NCI-H2196 treated with DMSO at 0.1 percent for 48 hours (cell line): ENCODE measurements at regions not wholly inside any gene's neighbourhood (a gene's known extent, or its start where the extent isn't known, plus 50 kb on each side); places are given as distances from the start of the nearest gene placed in this dataset.

Experiments used
- DNase-seq: peaks from one replicate; lab custom pipeline; 2025; ENCODE audit not compliant: unreplicated experiment; lab: John Stamatoyannopoulos, UW

DNA sequence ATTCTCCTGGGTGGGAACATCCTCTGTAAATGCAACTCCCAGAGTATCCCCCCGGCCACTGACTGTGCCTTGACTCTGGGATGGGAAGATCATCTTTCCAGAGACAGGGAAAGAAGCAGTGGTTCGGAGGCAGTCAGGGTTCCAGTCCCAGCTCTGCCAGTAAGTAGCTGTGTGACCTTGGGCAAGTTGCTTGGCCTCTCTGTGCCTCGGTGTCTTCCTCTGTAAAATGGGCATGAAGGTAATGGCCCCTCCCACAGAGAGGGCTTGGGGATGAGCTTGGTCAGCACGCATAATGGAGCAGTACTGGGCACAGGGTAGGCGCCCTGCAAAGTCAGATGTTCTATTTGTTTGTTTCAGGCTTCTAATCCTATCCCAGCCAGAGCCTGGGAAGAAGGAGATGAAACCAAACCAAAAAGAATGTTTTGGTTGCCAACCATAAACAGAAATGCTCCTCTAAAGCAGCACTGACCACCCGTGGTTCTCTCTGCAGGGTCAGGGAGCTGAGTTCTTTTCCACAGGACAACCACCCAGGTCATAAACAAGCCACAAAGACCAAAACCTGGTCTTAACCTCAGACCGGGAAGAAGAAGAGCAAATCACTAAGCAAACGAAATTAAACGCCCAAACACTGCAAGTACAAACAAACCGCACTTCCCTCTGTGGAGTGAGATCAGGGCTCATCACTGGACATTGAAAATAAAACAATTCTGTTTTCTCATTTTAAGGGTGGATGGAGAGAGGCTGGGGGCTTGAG is 381.0 kb upstream of the SULF2 start:
- DNase-seq, result peak; percentile 13

DNA sequence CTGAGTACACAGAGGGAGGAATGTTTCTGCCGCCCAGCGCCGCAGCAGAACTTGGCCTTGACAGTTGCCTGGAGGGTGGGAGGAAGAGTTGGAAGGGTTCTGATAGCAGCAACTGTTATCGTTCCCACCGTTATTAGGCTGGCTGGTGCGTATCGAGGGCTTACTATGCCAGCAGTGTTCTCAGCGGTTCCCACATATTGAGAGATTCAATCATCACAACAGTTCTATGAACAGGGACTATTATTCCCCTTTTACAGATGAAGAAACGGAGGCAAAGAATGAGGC is 380.1 kb upstream of the SULF2 start:
- no peak for DNase-seq

DNA sequence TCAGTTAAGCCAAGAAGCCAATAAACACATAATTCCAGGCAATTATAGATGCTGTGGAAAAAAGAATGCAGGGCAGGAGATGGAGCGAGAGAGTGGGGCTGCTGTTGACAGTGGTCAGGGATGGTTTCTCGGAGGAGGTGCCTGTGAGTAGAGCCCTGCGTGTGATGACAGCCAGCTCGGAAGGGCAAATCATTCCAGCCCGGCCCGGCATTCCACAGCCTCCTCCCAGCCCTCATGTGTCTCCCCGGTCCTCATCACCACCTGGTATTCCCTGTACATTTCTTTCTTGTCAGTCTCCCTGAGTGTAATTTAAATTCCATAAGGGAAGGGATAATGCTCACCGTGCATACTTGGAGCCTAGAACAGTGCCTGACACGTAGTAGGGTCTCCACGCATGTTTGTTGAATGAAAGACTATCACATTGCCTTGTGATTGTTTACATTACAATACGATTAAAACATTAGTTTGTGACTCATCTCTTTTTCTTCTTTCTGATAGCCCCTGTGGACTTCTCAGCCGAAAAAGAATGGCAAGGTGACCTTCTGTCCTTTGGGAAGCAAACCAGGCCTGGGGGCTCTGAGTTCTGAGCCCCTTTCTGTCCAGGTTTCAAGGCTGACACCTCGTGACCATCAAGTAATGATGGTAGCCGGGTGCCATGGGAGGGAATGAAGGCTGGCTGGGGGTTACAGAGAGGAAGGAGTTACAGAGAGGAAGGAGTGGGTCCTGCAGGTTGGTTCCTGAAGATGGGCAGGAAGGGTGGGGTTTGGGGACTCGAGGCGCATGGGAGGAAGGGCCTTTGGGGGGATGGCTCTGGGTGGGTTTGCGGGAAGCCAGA is 379.5 kb upstream of the SULF2 start:
- DNase-seq, result no peak

DNA sequence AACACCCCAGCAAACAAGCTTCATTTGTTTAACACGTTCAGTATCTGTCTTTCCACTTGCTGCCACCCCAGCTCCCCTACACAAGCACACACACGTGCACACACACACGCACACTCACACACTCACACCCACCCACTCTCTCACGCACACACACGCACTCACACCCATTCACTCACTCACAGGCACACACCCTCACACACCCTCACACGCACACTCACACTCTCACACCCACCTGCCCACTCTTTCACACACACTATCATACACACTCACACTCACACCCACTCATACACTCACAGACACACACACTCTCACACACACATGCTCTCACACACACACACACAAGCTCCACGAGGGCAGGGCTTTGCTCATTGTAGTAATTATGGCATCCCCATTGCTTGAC is 378.8 kb upstream of the SULF2 start:
- DNase-seq, result no peak

DNA sequence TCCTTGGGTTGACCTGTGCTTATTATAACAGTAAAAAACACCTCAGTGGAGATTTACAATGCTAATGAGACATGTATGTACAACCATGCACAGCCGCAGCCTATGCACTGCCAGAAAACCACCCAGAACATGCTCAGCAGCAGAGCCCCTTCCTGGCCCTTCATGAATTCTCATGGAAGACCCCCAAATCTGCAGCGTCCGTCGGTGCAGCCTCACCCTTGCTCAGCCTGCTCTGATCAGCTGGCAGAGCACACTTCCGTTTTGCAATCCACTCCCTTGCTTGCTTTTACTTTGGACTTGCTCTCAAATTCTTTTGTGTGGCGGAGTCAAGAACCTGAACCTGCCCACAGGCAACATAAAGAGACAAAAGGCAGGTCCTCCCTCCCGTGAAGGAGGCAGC is 378.2 kb upstream of the SULF2 start:
- no peak for DNase-seq

DNA sequence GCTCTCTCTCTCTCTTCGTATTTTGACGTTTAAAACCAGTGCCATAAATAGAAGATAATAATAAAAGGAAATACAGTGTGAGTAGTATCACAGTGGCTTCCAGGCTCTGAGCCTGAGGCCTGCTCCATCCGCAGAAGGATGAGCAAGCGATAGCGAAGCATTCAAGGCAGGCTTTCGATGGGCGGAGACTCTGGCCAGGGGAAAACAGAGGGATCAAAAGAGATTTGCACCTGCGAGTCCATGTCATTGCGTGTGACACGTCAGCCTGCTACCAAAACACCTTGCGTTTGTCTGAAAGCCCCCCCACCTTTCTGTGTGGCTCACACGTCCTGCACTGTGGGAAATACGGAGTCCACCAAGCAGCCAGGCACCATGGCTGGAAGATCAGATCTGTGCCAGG is 377.3 kb upstream of the SULF2 start:
- DNase-seq, result no peak

DNA sequence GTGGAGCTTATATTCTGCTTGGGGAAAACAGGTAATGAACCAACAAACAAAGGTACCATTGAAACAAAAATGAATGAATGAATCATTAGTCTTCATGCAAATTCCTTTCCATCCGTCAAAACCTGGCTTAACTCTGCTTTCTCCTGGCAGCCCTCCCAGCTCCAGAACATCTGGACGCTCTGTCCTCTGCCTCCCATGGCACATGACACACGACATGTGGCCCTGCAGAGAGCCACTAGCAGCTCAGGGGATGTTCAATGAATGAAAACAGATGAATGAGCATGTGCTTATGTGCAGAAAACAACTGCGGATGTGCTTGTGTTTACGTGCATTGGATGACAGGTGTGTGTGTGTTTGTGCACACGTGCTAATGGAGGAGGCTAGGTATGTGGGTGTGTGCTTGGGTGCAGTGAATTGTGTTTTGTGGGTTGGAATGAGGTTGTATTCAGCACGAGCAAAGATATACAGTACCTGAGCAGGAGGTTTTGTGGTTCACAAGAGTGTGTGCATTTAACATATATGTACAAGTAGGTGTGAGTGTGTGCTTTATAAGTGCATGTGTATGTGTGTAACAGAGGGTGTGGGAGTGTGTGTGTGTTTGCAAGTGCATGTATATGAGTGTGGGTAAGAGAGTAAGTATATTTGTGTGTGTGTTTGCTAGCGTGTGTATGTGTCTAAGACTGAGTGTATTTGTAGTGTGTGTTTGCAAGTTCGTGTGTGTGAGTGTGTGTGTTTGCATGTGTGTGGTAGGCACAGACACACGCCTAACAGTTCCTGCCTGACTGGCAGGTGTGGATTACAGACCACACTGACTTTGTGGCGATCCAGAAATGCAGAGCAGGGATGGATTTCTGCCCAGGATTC is 374.1 kb upstream of the SULF2 start:
- no peak for DNase-seq

DNA sequence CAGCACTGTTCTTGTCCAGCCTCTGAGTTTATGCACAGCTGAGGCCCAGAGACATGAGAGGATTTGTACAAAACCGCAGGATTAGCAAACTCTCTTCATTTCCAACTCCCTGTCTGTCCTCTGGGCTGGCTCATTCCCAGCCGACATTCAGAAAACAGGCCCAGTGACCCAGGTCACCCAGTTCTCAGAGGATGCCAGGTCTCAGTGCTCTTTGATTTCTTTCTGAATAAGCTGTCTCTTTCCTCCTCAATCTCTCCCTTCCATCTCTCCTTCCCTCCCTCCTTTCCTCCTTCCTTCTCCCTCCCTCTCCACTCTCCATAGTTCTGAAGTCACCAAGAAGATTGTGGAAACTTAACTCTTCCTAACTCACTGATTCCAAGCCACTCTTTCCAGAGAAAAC is 372.7 kb upstream of the SULF2 start:
- no peak for DNase-seq

DNA sequence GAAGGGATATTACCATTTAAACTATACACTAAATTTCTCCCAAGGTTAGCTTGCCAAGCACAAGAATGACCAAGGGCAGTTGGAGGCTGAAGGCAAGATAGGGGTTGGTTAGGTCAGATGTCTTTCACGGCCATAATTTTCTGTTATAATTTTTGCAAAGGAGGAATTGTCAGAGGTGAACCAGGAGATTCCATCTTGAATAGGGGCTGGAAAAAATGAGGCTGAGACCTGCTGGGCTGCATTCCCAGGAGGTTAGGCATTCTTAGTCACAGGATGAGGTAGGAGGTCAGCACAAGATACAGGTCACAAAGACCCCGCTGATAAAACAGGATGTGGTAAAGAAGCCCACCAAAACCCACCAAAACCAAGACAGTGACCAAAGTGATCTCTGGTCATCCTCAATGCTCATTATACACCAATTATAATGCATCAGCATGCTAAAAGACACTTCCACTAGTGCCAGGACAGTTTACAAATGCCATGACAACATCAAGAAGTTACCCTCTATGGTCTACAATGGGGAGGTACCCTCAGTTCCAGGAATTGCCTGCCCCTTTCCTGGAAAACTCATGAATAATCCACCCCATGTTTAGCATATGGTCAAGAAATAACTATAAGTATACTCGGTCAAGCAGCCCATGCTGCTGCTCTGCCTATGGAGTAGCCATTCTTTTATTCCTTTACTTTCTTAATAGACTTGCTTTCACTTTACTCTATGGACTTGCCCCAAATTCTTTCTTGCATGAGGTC is 371.8 kb upstream of the SULF2 start:
- no peak for DNase-seq

DNA sequence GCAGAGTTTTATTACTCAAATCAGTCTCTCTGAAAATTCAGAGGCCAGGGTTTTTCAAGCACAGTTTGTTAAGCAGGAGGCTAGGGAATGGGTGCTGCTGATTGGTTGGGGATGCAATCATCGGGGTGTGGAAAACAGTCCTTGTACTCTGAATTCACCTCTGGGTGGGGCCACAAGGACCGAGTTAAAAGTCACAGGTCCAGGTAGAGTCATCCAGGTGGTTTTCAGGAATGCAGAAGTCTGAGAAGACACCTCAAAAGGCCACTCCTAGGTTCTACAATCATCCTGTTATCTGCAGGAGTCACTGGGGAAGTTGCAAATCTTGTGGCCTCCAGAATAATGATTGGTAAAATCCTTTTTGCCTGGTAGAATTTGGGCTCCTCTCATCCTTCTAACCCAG is 371.2 kb upstream of the SULF2 start:
- no peak for DNase-seq

DNA sequence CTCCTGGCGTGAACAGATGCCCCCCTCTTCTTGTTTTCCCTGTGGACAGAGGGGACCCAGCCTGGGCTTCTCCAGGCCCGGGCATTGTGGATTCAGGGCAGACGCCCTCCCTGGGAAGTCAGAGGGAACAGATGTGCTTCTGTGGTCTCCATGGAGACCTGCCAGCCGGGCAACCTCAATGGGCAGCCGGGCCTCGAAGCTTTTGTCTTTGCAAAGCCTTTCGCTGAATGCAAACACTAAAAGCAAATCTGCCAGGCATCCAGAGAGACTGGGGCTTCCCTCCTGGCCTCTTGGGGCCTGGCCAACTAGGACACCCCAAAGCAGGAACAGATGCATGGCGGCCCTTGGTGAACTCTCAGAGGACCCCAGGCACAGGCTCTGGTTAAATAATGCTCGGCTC is 370.0 kb upstream of the SULF2 start:
- peak; percentile 46 for DNase-seq

DNA sequence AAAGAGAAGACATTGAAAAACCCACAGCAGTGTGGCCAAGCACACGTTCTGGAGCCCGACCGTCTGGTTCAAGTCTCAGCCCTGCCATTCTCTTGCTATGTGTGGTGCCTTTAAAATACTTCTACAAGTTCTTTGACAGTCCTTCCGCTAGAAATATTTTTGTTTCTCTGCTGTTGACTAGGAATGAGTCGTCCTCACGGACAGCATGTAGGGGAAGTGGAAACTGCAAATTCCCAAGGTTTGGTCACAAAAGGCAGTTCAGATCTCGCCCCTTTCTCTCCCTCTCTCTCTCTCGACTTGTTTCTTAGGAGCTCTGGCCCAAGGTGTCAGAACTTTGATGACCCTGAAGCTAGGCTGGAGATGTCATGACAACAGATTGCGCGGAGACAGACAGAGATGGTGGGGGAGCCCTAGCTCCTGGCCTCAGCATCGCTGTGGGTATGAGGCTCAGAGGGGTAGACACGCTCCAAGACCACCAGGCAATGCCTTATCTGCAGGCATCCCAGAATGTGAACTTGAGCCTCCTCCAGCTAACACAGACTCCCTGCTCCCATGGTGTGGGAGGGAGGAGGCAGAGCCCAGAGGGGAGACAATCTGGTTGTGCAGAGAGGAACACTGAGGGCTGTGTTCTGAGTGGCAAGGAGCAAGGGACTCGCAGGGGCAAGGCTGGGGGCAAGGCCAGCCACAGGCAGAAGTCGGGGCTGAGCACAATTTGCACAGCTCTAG is 368.9 kb upstream of the SULF2 start:
- DNase-seq, result no peak

DNA sequence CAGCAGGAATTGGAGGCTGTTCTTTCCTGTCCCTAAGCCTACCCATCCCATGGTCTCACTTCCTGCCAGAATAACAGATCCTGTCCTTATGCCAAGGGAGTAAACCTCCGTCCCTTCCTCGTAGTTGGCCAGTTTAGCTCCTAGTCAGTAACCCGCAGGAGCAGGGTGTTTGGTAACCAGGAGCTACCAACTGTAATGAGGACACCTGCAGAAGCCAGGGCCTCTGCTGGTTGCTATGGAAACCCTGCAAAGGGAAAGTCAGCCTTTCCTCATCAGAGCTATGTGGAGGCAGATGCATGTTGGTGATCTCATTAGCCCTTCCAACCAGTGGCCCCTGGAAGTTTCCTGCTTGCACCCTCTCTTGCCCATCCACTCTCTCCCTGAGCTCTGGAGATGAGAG is 368.2 kb upstream of the SULF2 start:
- peak; percentile 86 for DNase-seq

DNA sequence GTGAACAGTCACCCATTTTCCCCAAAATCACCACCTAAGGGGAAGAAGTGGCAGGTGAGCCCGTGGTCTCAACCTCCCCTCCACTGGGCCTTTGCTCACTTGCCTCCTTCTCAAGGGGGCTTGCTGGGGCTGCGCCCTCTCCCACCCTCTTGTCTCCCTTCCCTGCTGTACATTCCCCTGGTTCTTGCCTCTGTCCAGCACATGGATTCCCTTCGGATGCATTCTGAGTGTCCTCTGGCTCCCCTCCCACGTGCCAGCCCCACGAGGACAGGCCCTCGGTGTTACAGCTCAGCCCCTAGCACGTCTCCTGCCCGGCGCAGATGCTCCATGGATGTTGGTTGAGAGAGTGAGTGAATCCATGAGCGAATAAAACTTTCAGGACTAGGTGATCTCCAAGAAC is 367.8 kb upstream of the SULF2 start:
- no peak for DNase-seq

DNA sequence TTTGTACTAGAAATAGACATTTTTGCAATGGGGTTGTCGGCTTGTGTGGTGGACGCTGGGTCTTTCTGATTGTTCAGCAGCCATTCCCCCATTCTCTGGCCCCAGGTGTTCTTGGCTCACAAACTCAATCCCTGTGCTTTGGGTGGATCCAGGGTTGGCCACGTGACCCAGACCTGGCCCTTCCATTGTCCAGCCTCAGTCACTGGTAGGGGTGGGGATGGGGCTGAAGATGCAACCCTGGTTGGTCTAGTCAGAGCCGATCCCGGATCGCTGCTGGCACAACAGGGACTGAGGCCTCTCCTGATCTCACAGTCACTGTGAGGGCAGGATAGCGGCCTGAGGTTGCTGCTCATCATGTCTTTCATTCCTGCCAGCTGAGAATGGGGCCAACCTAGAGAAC is 365.3 kb upstream of the SULF2 start:
- no peak for DNase-seq

DNA sequence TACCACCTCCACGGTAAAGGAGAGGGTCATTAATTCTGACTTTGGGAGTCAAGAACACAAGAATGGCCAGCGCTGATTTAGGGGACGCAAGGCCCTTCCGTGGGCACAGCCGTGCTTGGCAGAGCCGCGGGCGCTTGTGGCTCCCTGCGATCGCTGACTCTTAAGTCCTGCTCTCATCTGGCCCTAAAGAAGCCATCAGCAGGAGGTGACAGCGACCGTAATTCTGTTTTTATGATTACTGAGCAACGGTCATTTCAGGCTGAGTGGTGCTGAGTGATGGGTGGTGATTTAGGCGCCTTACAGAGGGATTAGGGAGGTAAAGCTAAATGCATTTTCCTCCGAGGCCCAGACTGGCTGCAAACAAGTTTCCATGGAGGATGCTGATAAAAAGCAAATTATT is 364.6 kb upstream of the SULF2 start:
- no peak for DNase-seq

DNA sequence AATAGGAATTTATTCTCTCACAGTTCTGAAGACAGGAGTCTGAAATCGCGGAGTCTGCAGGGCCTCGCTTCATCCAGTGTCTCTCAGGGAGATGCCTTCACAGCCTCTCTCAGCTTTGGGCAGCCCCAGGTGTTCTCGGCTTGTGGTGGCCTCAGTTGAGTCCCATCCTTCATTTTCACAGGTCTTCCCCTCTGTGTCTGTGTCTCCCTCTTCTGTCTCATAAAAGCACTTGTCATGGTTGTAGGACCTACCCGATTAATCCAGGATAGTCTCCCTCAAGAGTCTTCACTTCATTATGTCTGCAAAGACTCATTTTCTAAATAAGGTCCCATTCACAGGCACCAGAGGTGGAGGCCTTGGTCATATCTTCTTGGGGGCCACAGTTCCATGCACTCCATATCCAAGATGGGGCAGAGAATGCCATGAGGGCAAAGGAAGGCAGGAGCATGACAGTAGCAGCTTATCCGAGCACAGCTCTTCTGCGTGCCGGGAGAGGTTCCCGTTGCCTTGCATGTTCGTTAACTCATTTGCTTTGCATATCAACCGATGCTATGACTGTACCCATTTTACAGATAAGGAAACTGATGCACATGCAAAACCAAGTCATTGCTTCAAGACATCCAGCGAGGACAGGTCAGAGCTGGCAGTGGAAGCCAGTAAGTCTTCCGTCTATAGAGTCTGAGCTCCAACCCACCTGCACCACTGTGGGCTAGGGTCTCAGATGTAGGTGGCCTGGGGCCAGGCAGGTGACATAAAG is 363.8 kb upstream of the SULF2 start:
- DNase-seq, result no peak

DNA sequence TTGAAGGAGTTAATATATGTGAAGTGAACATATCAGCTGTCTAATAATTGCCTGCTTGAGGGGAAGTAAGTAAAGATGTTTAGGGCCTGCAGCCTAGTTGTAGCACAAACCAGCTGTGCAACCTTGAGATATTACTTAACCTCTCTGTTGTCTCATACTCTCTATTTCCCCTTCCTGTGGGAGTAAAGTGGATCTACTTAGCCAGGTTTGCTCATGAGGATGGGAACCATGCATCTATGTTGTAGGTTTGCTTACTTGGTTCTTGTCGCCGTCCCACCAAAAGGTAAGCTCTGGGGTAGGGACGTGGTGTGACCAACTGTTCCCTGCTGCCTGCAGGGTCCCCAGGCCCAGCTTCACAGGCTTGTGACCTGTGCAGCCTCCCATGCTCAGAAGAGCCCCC is 362.7 kb upstream of the SULF2 start:
- DNase-seq, result no peak

DNA sequence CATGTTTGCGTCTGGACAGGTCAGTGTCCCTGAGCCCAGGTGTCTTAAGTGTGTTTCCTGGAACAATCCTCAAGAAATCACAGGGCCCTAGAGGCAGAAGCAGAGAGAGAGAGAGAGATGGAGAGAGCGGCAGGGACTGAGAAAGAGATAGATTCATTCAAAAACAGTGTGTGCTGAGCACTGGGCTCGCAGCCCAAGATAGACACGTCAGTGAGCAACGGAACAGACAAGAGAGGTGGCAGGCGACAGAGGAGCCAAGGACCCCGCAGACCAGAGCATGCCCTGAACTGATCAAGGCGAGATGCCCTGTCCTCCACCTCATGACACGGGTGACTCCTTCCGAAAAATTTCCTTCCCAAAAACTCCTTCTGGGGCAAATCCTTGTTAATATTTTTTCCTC is 362.0 kb upstream of the SULF2 start:
- no peak for DNase-seq

DNA sequence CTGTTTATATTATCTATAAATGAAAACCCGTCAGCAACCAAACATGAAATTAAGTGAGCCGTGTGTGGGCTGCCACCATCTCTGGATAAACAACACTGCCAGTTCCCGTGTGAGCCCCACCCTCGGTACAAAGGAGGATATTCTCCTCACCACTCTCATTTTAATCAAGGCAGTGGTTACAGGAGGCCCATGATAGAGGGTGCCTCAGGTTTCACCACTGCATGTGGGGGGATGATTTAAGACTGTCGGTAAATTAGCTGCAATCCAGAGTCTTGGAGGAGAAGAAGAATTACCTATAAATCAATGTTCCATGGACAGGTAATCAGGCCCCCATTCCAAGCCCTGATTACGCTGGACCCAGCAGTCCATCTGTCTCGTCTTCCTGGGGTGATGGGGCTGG is 361.6 kb upstream of the SULF2 start:
- DNase-seq, result no peak
